ENCODE measurements at regions not wholly inside any gene's neighbourhood (a gene's known extent, or its start where the extent isn't known, plus 50 kb on each side); places are given as distances from the start of the nearest gene placed in this dataset.
A peak's percentile ranks its signal among the peaks of the same experiment; 100 is the strongest.

GRCh38 chr15:61422773-61423172 is 193.7 kb upstream of the RORA start:
- no peak for DNase-seq (ENCODE audit: low read depth in 4 of 4, low spot score in 3 of 4)

DNA sequence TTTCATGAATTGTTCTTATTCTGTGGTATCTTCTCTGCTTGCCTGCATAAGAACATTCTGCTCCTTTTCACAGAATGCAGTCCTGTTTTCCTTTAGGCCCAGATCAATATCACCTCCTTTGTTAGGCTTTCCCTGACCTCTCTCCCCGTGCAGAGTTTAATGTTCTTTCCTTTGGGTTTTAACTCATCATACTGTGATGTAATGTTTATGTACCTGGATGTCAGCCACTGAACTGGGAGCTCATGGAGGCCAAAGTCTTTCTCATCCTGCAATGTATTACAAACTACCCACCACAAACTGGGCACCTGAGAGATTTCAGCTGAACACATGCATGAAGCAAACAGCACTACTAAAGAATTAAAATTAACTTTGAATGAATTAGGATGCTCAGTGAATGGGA is 192.8 kb upstream of the RORA start:
- no peak for DNase-seq (ENCODE audit: low read depth in 4 of 4, low spot score in 3 of 4)

GRCh38 chr15:61421470-61421869 is 192.4 kb upstream of the RORA start:
- DNase-seq (ENCODE audit: low read depth in 4 of 4, low spot score in 3 of 4), result no peak

DNA sequence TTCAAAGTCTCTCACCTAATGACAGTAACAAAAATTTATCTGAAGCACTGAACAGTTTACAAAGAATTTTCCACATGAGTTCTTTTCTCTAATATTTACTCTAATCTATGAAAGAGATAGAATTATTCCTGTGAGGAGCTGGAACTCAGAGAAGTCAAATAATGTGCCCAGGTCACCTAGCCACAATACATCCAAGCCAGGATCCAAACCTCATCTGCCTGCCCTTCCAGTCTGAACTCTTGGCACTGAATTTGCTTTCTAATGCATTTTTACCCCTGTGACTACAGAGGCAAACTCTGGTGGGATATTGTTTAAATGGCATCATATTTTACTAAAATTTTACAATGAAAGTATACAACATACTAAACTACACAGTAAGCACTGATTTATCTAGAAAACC is 191.4 kb upstream of the RORA start:
- no peak for DNase-seq (ENCODE audit: low read depth in 4 of 4, low spot score in 3 of 4)

GRCh38 chr15:61415617-61416120 is 186.6 kb upstream of the RORA start:
- DNase-seq (ENCODE audit: low read depth in 4 of 4, low spot score in 3 of 4), result no peak

GRCh38 chr15:61411902-61412510 is 182.9 kb upstream of the RORA start:
- peak in 2 of 4 donors; percentile 4 to 15 for DNase-seq (ENCODE audit: low read depth in 4 of 4, low spot score in 3 of 4)

GRCh38 chr15:61410662-61411061 is 181.6 kb upstream of the RORA start:
- no peak for DNase-seq (ENCODE audit: low read depth in 4 of 4, low spot score in 3 of 4)

- DNase-seq (ENCODE audit: low read depth in 4 of 4, low spot score in 3 of 4), result no peak
Measured at GRCh38 chr15:61404567-61404966, 175.5 kb upstream of the RORA start.

DNA sequence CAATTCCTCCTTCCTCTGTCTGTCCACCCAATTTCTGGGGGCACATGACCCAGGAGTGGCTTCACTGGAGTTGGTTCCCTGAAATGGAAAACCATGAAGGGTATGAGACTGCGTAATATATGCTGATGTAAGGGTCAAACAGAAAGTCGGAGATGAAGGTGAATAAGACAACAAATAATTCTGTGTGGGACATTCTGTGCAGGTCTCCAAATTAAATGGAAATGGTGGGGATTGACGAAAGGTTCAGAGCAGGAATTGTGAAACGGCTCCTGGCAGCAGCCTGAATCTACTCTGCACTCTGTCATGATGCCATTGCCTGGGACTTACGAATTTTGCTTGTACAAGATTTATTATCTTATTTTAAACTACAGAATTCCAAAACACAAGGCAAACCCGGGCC is 174.8 kb upstream of the RORA start:
- DNase-seq (ENCODE audit: low read depth in 4 of 4, low spot score in 3 of 4), result no peak

GRCh38 chr15:61401903-61402698 is 173.0 kb upstream of the RORA start:
- no peak for DNase-seq (ENCODE audit: low read depth in 4 of 4, low spot score in 3 of 4)

- no peak for DNase-seq (ENCODE audit: low read depth in 4 of 4, low spot score in 3 of 4)
Measured at GRCh38 chr15:61398310-61398709, 169.2 kb upstream of the RORA start.

DNA sequence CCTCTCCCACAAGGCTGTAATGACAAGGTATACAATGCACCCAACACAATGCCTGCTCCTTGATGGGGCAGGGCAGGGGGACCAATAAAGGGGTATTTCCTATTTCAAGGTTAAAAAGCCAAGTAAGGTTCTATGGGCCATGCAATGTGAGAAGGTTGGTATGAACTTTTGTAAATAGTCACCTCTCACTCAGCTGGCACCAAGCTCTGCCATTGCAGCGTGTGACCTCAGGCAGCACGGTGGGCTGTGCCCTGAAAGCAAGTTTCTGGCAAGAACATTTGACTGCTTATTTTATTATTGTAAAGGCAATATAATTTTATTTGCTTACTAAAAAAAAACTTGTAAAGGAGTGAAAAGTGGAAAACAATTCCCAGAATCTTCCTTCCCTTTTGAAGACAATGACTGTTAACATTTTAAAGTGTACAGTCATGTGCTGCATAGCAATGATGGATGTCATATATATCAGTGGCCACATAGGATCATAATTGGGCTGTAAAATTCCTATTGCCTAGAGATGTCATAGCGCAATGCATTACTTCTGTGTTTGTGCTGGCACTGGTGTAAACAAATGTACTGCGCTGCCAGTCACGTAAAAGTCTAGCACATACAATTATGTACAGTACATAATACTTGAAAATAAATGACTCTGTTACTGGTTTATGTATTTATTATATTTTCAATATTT is 167.3 kb upstream of the RORA start:
- no peak for DNase-seq (ENCODE audit: low read depth in 4 of 4, low spot score in 3 of 4)

GRCh38 chr15:61393949-61394348 is 164.8 kb upstream of the RORA start:
- no peak for DNase-seq (ENCODE audit: low read depth in 4 of 4, low spot score in 3 of 4)

DNA sequence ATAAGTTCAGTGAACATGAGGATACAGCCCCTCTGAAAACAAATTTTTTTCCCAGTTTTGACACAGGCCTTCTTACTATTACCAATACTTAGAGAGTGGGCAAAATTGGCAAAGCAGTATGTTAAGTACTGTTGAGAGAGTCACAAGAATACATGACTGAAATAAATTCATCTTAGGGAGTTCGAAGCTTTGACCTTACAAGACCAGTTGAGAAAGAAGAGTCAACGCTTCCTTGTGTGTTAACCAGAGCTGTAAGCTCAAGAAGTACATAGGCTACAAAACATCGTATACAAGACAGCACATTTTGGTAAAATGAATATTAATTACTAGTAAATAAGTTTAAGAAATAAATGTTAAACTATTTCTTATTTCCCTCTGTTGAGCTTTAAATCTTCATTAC is 164.4 kb upstream of the RORA start:
- DNase-seq (ENCODE audit: low read depth in 4 of 4, low spot score in 3 of 4), result no peak

DNA sequence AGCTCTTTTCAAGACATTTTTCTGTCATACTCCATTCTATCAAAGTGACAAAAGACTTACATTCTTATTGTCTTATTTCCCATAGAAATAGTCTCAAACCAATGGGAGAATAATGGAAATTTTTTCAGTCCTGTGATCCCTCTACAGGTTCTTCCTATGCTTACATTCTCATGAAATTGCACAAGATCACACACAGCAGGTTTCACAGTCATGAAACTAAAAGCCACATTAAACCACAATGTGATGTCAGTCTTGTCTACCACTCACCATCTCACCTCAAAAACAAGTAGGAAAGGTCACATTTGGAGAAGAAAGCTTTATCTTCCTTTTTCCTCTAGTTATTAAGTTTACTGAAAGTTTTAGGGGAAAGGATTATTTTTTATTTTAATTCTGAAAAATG is 161.0 kb upstream of the RORA start:
- DNase-seq (ENCODE audit: low read depth in 4 of 4, low spot score in 3 of 4), result no peak

GRCh38 chr15:61389334-61390028 is 160.4 kb upstream of the RORA start:
- no peak for DNase-seq (ENCODE audit: low read depth in 4 of 4, low spot score in 3 of 4)

DNA sequence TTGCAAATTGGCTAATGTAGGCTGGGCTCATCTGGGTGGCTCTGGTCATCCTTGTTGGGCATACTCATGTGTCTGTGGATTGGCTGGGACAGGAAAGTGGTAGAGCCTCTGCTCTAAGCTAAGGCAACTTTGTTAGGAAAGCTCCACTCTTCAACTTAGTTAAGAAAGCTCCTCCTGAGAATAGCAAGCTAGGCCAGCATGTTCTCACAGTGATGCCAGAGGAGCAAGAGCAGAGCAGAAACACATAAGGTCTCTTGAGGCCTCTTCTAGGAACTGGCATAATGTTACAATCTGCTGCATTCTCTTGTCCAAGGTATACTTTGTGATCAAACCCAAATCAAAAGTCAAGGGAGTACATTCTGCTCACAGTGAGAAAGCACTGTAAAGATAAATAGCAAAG is 158.6 kb upstream of the RORA start:
- no peak for DNase-seq (ENCODE audit: low read depth in 4 of 4, low spot score in 3 of 4)

- DNase-seq (ENCODE audit: low read depth in 4 of 4, low spot score in 3 of 4), result no peak
Measured at GRCh38 chr15:61383421-61383820, 154.3 kb upstream of the RORA start.

DNA sequence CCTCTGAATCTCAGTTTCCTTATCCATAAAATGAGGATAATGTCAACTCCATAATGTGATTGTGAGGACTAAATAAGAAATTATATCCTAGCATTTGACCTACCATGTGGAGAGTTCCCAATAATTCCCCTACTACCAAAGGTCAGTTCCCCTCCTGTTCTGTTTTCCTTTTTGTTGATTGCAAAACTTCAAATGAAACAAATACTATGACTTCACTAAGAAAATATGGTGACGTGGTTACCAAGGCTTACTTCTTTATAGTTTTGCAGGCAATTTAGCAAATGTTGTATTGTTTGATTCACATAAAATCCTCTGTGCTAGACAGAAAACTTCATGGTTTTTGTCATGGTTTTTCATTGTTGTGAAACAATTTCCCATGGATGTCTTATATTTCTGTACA is 153.8 kb upstream of the RORA start:
- no peak for DNase-seq (ENCODE audit: low read depth in 4 of 4, low spot score in 3 of 4)

DNA sequence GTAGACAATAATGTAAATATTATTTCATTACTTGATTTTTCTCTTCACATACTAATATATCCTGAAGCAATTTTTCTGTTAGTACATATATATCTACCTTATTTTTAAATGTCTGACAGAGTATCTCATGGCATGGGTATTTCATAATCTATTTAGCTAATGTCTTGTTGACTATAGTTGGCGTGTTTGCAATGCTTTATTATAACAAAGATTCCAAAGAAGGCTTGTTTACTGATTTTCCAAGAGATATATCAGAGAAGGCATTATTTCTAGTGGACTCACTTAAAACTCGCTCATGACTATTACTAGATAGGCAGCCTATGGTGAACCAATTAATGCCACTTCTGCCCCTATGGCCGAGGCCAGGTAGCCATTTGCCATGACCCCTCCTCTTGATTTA is 152.4 kb upstream of the RORA start:
- no peak for DNase-seq (ENCODE audit: low read depth in 4 of 4, low spot score in 3 of 4)

DNA sequence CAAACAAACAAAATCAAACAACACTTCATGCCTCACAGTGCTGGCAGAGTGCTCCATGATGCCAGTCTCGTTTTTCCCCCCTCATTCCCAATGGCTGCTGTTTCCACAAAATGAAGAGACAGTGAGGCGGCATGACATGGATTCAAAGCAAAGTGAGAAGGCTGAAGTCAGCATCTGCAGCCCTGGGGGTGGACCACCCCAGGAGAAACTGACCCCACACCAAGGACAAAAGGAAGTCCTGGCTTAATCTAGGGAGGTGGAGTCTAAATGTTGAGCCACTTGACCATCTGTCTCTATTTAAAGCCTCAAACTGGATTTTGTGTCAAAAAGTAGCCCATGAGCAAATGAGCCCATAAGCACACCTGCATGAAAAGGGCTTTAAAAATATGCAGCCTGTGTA is 151.2 kb upstream of the RORA start:
- DNase-seq (ENCODE audit: low read depth in 4 of 4, low spot score in 3 of 4), result no peak

Measured in left renal pelvis (tissue), 4 donors.